SK-N-SH (cell line): ENCODE measurements at regions not wholly inside any gene's neighbourhood (a gene's known extent, or its start where the extent isn't known, plus 50 kb on each side); places are given as distances from the start of the nearest gene placed in this dataset.
A peak's percentile ranks its signal among the peaks of the same experiment; 100 is the strongest.

Experiments used
- CTCF ChIA-PET: fragments of 300-600, 350-600 bp; formaldehyde crosslinking; extraction: SDS; loops from one replicate; lab custom pipeline; 2021; lab: Yijun Ruan, JAX
- POLR2A ChIA-PET: fragments of 350-600 bp; sonication (Branson Sonifier 250); formaldehyde crosslinking; extraction: SDS; loops from one replicate; lab custom pipeline; 2020; ENCODE audit warnings: antibody characterized with exemption, inconsistent platforms; lab: Yijun Ruan, JAX
- DNase-seq: peaks from one replicate; pipeline ENCODE4 v3.0.0; 2012
- H2AFZ ChIP-seq: fragments of 200-600 bp; sonication (generic); 2 replicates; pipeline ENCODE4 v1.8.1; 2016; ENCODE audit warnings: antibody characterized with exemption, mild to moderate bottlenecking, low read depth
- H3F3A ChIP-seq: fragments of 200-600 bp; sonication (generic); replicated peaks from 2 replicates; pipeline ENCODE3; 2016; ENCODE audit warnings: antibody characterized with exemption, mild to moderate bottlenecking; ENCODE audit not compliant: insufficient read depth
- H3K27ac ChIP-seq, 2 experiments: fragments of 200-500 bp in 1 of 2; fragments of 200-600 bp in 1 of 2; sonication (Bioruptor generic) in 1 of 2; sonication (generic), shearing (Covaris generic) in 1 of 2; 2 replicates each; pipeline versions ENCODE4 v1.5.1 to v1.6.1; 2014 to 2016; ENCODE audit warnings: low read depth in 2 of 2, inconsistent platforms in 1 of 2, low read length in 1 of 2, mild to moderate bottlenecking in 1 of 2, mixed read lengths in 1 of 2
- H3K27me3 ChIP-seq: fragments of 200-600 bp; sonication (generic), shearing (Covaris generic); 2 replicates; pipeline ENCODE4 v1.6.1; 2016; ENCODE audit warnings: mixed run types; ENCODE audit not compliant: insufficient read depth
- H3K36me3 ChIP-seq, 2 experiments: fragments of 200-500 bp in 1 of 2; fragments of 200-600 bp in 1 of 2; sonication (Bioruptor generic) in 1 of 2; sonication (generic) in 1 of 2; replicated peaks in 1 of 2; 2 replicates each; pipeline versions ENCODE3 to v1.5.1; 2014 to 2016; ENCODE audit warnings: low read length in 1 of 2, mild to moderate bottlenecking in 1 of 2; ENCODE audit not compliant: insufficient read depth in 2 of 2, control insufficient read depth in 1 of 2
- H3K4me1 ChIP-seq, 2 experiments: fragments of 200-500 bp in 1 of 2; fragments of 200-600 bp in 1 of 2; sonication (Bioruptor generic) in 1 of 2; sonication (generic), shearing (Covaris generic) in 1 of 2; 2 replicates each; pipeline versions ENCODE4 v1.5.1 to v1.6.1; 2014 to 2016; ENCODE audit warnings: low read depth in 1 of 2, low read length in 1 of 2, mixed run types in 1 of 2; ENCODE audit not compliant: insufficient read depth in 2 of 2, control insufficient read depth in 1 of 2
- H3K4me2 ChIP-seq: fragments of 200-600 bp; sonication (generic), shearing (Covaris generic); 2 replicates; pipeline ENCODE4 v1.6.1; 2017; ENCODE audit warnings: mixed run types
- H3K4me3 ChIP-seq, 2 experiments: fragments of 200-500 bp in 1 of 2; fragments of 200-600 bp in 1 of 2; sonication (Bioruptor generic) in 1 of 2; sonication (generic), shearing (Covaris generic) in 1 of 2; 2 replicates each; pipeline versions ENCODE4 v1.5.1 to v1.8.1; 2014 to 2016; ENCODE audit warnings: low read depth in 2 of 2, inconsistent platforms in 1 of 2, low read length in 1 of 2, mild to moderate bottlenecking in 1 of 2, mixed read lengths in 1 of 2, moderate library complexity in 1 of 2
- H3K79me2 ChIP-seq: fragments of 200-600 bp; sonication (generic); 2 replicates; pipeline ENCODE4 v1.8.1; 2017; ENCODE audit warnings: mild to moderate bottlenecking; ENCODE audit not compliant: insufficient read depth
- H3K9ac ChIP-seq: fragments of 200-600 bp; sonication (generic); 2 replicates; pipeline ENCODE4 v1.6.1; 2017; ENCODE audit warnings: mixed run types
- H3K9me2 ChIP-seq: fragments of 200-600 bp; sonication (generic); 2 replicates; pipeline ENCODE4 v1.6.1; 2017; ENCODE audit warnings: mixed run types
- H3K9me3 ChIP-seq: fragments of 200-600 bp; sonication (generic); 2 replicates; pipeline ENCODE4 v1.6.1; 2017; ENCODE audit warnings: mixed run types, mild to moderate bottlenecking, moderate library complexity
- H4K20me1 ChIP-seq: fragments of 200-600 bp; sonication (generic); 2 replicates; pipeline ENCODE4 v1.6.1; 2017; ENCODE audit warnings: mild to moderate bottlenecking, mixed run types; ENCODE audit not compliant: insufficient read depth
- CHD2 ChIP-seq: fragments of 150-350 bp; IDR thresholded peaks from 2 replicates; pipeline ENCODE4 v1.6.1; 2018; ENCODE audit warnings: low read length; ENCODE audit not compliant: partially characterized antibody
- CTCF ChIP-seq: fragments of 200-600 bp; sonication (generic); IDR thresholded peaks from 2 replicates; pipeline ENCODE4 v1.6.1; 2017; ENCODE audit warnings: antibody characterized with exemption, mild to moderate bottlenecking, moderate library complexity
- ELF1 ChIP-seq: IDR thresholded peaks from 2 replicates; pipeline ENCODE4 v1.4.0; 2012
- EP300 ChIP-seq, 2 experiments: IDR thresholded peaks; 2 replicates each; pipeline versions ENCODE4 v1.4.0 to v1.6.1; 2012; ENCODE audit warnings: borderline replicate concordance in 1 of 2, low read depth in 1 of 2, low read length in 1 of 2
- FOSL2 ChIP-seq: IDR thresholded peaks from 2 replicates; pipeline ENCODE4 v1.4.0; 2012; ENCODE audit warnings: low read depth, mild to moderate bottlenecking, moderate library complexity, borderline replicate concordance
- FOXM1 ChIP-seq: IDR thresholded peaks from 2 replicates; pipeline ENCODE4 v1.4.0; 2012; ENCODE audit warnings: low read depth, mild to moderate bottlenecking
- GATA2 ChIP-seq: sonication (generic); formaldehyde crosslinking; IDR thresholded peaks from 2 replicates; pipeline ENCODE4 v1.5.0; 2020; ENCODE audit warnings: mild to moderate bottlenecking, missing genetic modification reagents
- JUND ChIP-seq: IDR thresholded peaks from 2 replicates; pipeline ENCODE4 v1.4.0; 2012
- MAX ChIP-seq: IDR thresholded peaks from 2 replicates; pipeline ENCODE4 v1.4.0; 2012; ENCODE audit warnings: low read depth
- MEF2A ChIP-seq: IDR thresholded peaks from 2 replicates; pipeline ENCODE4 v1.4.0; 2012; ENCODE audit warnings: low read depth, borderline replicate concordance
- POLR2AphosphoS5 ChIP-seq: IDR thresholded peaks from 2 replicates; pipeline ENCODE4 v1.6.1; 2012; ENCODE audit warnings: low read depth, low read length
- RCOR1 ChIP-seq: fragments of 150-350 bp; IDR thresholded peaks from 2 replicates; pipeline ENCODE4 v1.6.1; 2017; ENCODE audit warnings: antibody characterized with exemption, low read length
- RFX5 ChIP-seq: IDR thresholded peaks from 2 replicates; pipeline ENCODE4 v1.6.1; 2012; ENCODE audit warnings: mild to moderate bottlenecking, improper control_type of control experiment, low read length
- SIN3A ChIP-seq: IDR thresholded peaks from 2 replicates; pipeline ENCODE4 v1.6.1; 2012; ENCODE audit warnings: low read depth, mild to moderate bottlenecking, low read length, moderate library complexity, borderline replicate concordance
- SMC3 ChIP-seq: IDR thresholded peaks from 2 replicates; pipeline ENCODE4 v1.6.1; 2012; ENCODE audit warnings: low read depth, low read length, improper control_type of control experiment
- TAF1 ChIP-seq: IDR thresholded peaks from 2 replicates; pipeline ENCODE4 v1.6.1; 2012; ENCODE audit warnings: low read depth, mild to moderate bottlenecking, low read length, moderate library complexity, borderline replicate concordance
- TCF12 ChIP-seq: IDR thresholded peaks from 2 replicates; pipeline ENCODE4 v1.4.0; 2012
- TEAD4 ChIP-seq: IDR thresholded peaks from 2 replicates; pipeline ENCODE4 v1.4.0; 2012; ENCODE audit warnings: mild to moderate bottlenecking, borderline replicate concordance; ENCODE audit not compliant: insufficient read depth
- USF2 ChIP-seq: fragments of 150-350 bp; IDR thresholded peaks from 2 replicates; pipeline ENCODE4 v1.6.1; 2017; ENCODE audit warnings: antibody characterized with exemption, low read length, low read depth, borderline replicate concordance
- YY1 ChIP-seq: IDR thresholded peaks from 2 replicates; pipeline ENCODE4 v1.4.0; 2012; ENCODE audit warnings: low read depth, mild to moderate bottlenecking
- WGBS: methylation state at CpG from one replicate; pipeline ENCODE4 v1.1.6; 2017; ENCODE audit warnings: low lambda C conversion rate; 5-methylcytosine and 5-hydroxymethylcytosine counted together
- TF ChIP-seq, protein P1 (sequence below): IDR thresholded peaks from 2 replicates; pipeline ENCODE4; 2012

DNA sequence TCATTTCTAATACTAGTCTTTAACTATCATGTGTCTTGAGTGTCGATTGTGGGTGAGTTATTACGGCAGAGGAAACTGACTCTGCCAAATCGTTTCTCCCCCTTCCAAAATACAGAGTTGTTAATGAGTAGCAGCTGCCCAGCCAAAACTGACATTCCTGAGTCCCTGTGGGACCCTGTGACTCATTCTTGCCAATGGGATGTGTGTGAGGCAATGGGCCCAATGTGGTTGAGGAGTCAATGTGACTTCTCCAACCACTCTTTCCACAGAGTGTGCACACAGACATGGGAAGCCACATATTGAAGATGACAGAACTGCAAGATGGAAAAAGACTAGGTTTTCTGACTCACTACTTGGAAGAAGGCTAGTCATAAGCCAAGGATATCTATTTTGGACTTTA, 434.7 kb downstream of the DTWD2 start:
- CTCF ChIA-PET: no interaction called here

GRCh38 chr5:118552731-118553360, 435.5 kb downstream of the DTWD2 start:
- POLR2A ChIA-PET: no interaction called here
- Histone ChIP-seq H3K4me3 (no peak overlapping the region), H3K36me3 (no peaks in the 10 kb centered on the region), H3K79me2 (no peaks in the 10 kb centered on the region), H3K9ac (no peak overlapping the region), H4K20me1 (no peaks in the 10 kb centered on the region), H3K9me2 (no peaks in the 10 kb centered on the region), H3K27ac (no peak overlapping the region), H3K9me3 (no peaks in the 10 kb centered on the region), H3K27me3 (no peaks in the 10 kb centered on the region), H3F3A (no peaks in the 10 kb centered on the region), H2AFZ (no peak overlapping the region), H3K4me2 (no peak overlapping the region), H3K4me1 (no peaks in the 10 kb centered on the region)
- TF ChIP-seq USF2 (no peak), RCOR1 (no peak), GATA2 (CRISPR knock-in tag) (no peak), MEF2A (no peak), CTCF (no peak), TEAD4 (no peak), POLR2AphosphoS5 (no peak), CHD2 (no peak), TAF1 (no peak), YY1 (no peak)
- WGBS: 36% methylated on average over 2 of the region's 2 CpGs
- CTCF ChIA-PET: no interaction called here
- no peak for DNase-seq

More for the DNA sequence above, 434.7 kb downstream of the DTWD2 start:
- Histone ChIP-seq H3K27me3 (no peaks in the 10 kb centered on the region), H3K9me3 (no peaks in the 10 kb centered on the region), H3K79me2 (no peaks in the 10 kb centered on the region), H3K27ac (peak overlapping the region in 1 of 2 experiments; percentile 28; a peak in 1 of 4 replicates), H3K9ac (no peak overlapping the region), H2AFZ (no peak overlapping the region), H3K9me2 (no peaks in the 10 kb centered on the region), H3F3A (no peaks in the 10 kb centered on the region), H3K36me3 (no peaks in the 10 kb centered on the region), H3K4me2 (no peak overlapping the region), H3K4me3 (no peak overlapping the region), H3K4me1 (no peaks in the 10 kb centered on the region)
- POLR2A ChIA-PET: no interaction called here
- 16% methylated on average over 3 of the region's 3 CpGs for WGBS
- DNase-seq: no peak
- TF ChIP-seq EP300 (IDR thresholded peaks at IDR 0.05; ENCODE audit: borderline replicate concordance in 1 of 2, low read depth in 1 of 2, low read length in 1 of 2): peak in 1 of 2 experiments; percentile 32; a peak in 1 of 4 replicates
- no peak for TF ChIP-seq CTCF
- no peak for TF ChIP-seq SMC3
- TF ChIP-seq, protein P1, sequence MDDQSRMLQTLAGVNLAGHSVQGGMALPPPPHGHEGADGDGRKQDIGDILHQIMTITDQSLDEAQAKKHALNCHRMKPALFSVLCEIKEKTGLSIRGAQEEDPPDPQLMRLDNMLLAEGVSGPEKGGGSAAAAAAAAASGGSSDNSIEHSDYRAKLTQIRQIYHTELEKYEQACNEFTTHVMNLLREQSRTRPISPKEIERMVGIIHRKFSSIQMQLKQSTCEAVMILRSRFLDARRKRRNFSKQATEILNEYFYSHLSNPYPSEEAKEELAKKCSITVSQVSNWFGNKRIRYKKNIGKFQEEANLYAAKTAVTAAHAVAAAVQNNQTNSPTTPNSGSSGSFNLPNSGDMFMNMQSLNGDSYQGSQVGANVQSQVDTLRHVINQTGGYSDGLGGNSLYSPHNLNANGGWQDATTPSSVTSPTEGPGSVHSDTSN: 0 out of 2 replicates have a peak, but pooled peaks have one; percentile 37
- TF ChIP-seq MAX: no peak
- no peak for TF ChIP-seq TEAD4
- TF ChIP-seq YY1: no peak
- no peak for TF ChIP-seq CHD2
- peak; percentile 13; the same call in 1 of the 2 replicates for TF ChIP-seq FOSL2
- TF ChIP-seq SIN3A: no peak
- peak; percentile 67 for TF ChIP-seq TCF12
- TF ChIP-seq ELF1: no peak
- no peak for TF ChIP-seq GATA2 (CRISPR knock-in tag)
- no peak for TF ChIP-seq FOXM1
- no peak for TF ChIP-seq RFX5
- TF ChIP-seq JUND: peak; percentile 28; the same call in 1 of the 2 replicates
- TF ChIP-seq, all 33 proteins: peak for 5
- H4K20me1 ChIP-seq: no peaks in the 10 kb centered on the region
